DMS53 (cell line): ENCODE measurements at regions not wholly inside any gene's neighbourhood (a gene's known extent, or its start where the extent isn't known, plus 50 kb on each side); places are given as distances from the start of the nearest gene placed in this dataset.

Experiments used
- DNase-seq: peaks from one replicate; lab custom pipeline; 2025; lab: John Stamatoyannopoulos, UW

GRCh38 chr9:3732077-3733038 lies 206.6 kb upstream of the RFX3 start:
- peak; percentile 70 for DNase-seq

GRCh38 chr9:3730511-3730922 lies 204.7 kb upstream of the RFX3 start:
- no peak for DNase-seq

- no peak for DNase-seq
Observed at GRCh38 chr9:3721096-3721495, 195.3 kb upstream of the RFX3 start.

- no peak for DNase-seq
Observed at GRCh38 chr9:3719286-3719685, 193.5 kb upstream of the RFX3 start.

- no peak for DNase-seq
Observed at GRCh38 chr9:3716415-3716814, 190.6 kb upstream of the RFX3 start.

GRCh38 chr9:3708751-3709150 lies 182.9 kb upstream of the RFX3 start:
- peak; percentile 33 for DNase-seq

- no peak for DNase-seq
Observed at GRCh38 chr9:3704890-3705289, 179.1 kb upstream of the RFX3 start.

- DNase-seq = no peak
Observed at GRCh38 chr9:3700772-3701171, 175.0 kb upstream of the RFX3 start.

- peak; percentile 6 for DNase-seq
Observed at GRCh38 chr9:3699883-3700282, 174.1 kb upstream of the RFX3 start.

- DNase-seq = no peak
Observed at GRCh38 chr9:3698531-3698930, 172.7 kb upstream of the RFX3 start.

- no peak for DNase-seq
Observed at GRCh38 chr9:3698076-3698475, 172.3 kb upstream of the RFX3 start.

- DNase-seq = peak; percentile 0
Observed at GRCh38 chr9:3696368-3696767, 170.6 kb upstream of the RFX3 start.

- DNase-seq = no peak
Observed at GRCh38 chr9:3692606-3693005, 166.8 kb upstream of the RFX3 start.

GRCh38 chr9:3689555-3689954 lies 163.8 kb upstream of the RFX3 start:
- no peak for DNase-seq

GRCh38 chr9:3687145-3687544 lies 161.3 kb upstream of the RFX3 start:
- DNase-seq = no peak

- no peak for DNase-seq
Observed at GRCh38 chr9:3682186-3682585, 156.4 kb upstream of the RFX3 start.

- no peak for DNase-seq
Observed at GRCh38 chr9:3677541-3677940, 151.7 kb upstream of the RFX3 start.

- DNase-seq = peak; percentile 1
Observed at GRCh38 chr9:3676766-3677165, 151.0 kb upstream of the RFX3 start.

GRCh38 chr9:3675946-3676345 lies 150.1 kb upstream of the RFX3 start:
- DNase-seq = no peak

- DNase-seq = no peak
Observed at GRCh38 chr9:3674561-3674960, 148.8 kb upstream of the RFX3 start.

- DNase-seq = no peak
Observed at GRCh38 chr9:3672399-3672798, 146.6 kb upstream of the RFX3 start.

- no peak for DNase-seq
Observed at GRCh38 chr9:3664044-3664443, 138.2 kb upstream of the RFX3 start.

- DNase-seq = no peak
Observed at GRCh38 chr9:3662671-3663070, 136.9 kb upstream of the RFX3 start.

- DNase-seq = no peak
Observed at GRCh38 chr9:3660936-3661335, 135.1 kb upstream of the RFX3 start.
